ACC112 (cell line): ENCODE measurements at regions not wholly inside any gene's neighbourhood (a gene's known extent, or its start where the extent isn't known, plus 50 kb on each side); places are given as distances from the start of the nearest gene placed in this dataset.
"Not testable (repeated sequence)": the region's sequence is repeated elsewhere in the genome, so short reads cannot be mapped to it uniquely, and the experiment has no call there.

ENCODE experiments used
- H2AFZ ChIP-seq: fragments of 200-600 bp; sonication (generic); one replicate; pipeline ENCODE4 v1.6.0; 2017; ENCODE audit warnings: antibody characterized with exemption, low read length; ENCODE audit not compliant: unreplicated experiment
- H3K27ac ChIP-seq: fragments of 200-600 bp; sonication (generic); 2 replicates; pipeline ENCODE4 v1.5.1; 2014; ENCODE audit warnings: low read depth, mild to moderate bottlenecking, antibody characterized with exemption, low read length, moderate library complexity
- H3K27me3 ChIP-seq: fragments of 200-600 bp; sonication (generic); 2 replicates; pipeline ENCODE4 v1.6.1; 2014; ENCODE audit warnings: mild to moderate bottlenecking, antibody characterized with exemption, low read length, moderate library complexity, mixed read lengths; ENCODE audit not compliant: insufficient read depth
- H3K36me3 ChIP-seq: fragments of 200-600 bp; sonication (generic); 2 replicates; pipeline ENCODE4 v1.6.1; 2016; ENCODE audit warnings: mild to moderate bottlenecking, antibody characterized with exemption, low read length, moderate library complexity, mixed read lengths; ENCODE audit not compliant: insufficient read depth
- H3K4me1 ChIP-seq: fragments of 200-600 bp; sonication (generic); one replicate; pipeline ENCODE4 v1.6.1; 2016; ENCODE audit warnings: low read length, mixed read lengths; ENCODE audit not compliant: insufficient read depth, unreplicated experiment, control insufficient read depth
- H3K4me3 ChIP-seq: fragments of 200-600 bp; sonication (generic); 2 replicates; pipeline ENCODE4 v1.5.1; 2014; ENCODE audit warnings: mild to moderate bottlenecking, low read depth, low read length
- H3K79me2 ChIP-seq: fragments of 200-600 bp; sonication (generic); one replicate; pipeline ENCODE4 v1.6.0; 2016; ENCODE audit warnings: low read length; ENCODE audit not compliant: control insufficient read depth, unreplicated experiment, insufficient read depth

- no peaks in the 10 kb centered on the region for H3K36me3 ChIP-seq
- no peaks in the 10 kb centered on the region for H3K4me1 ChIP-seq
- no peak overlapping the region for H3K27ac ChIP-seq
- no peaks in the 10 kb centered on the region for H3K27me3 ChIP-seq
- no peak overlapping the region for H2AFZ ChIP-seq
- no peak overlapping the region for H3K4me3 ChIP-seq
- no peaks in the 10 kb centered on the region for H3K79me2 ChIP-seq
Measured at GRCh38 chr19:30830875-30831274, 458.7 kb downstream of the ZNF536 start.

GRCh38 chr19:30825505-30825904 lies 453.3 kb downstream of the ZNF536 start:
- H3K27ac ChIP-seq, H3K79me2 ChIP-seq: not testable (repeated sequence)

GRCh38 chr19:30824809-30825208 lies 452.6 kb downstream of the ZNF536 start:
- Histone ChIP-seq H3K27me3 (no peaks in the 10 kb centered on the region), H3K27ac (no peak overlapping the region), H3K79me2 (no peaks in the 10 kb centered on the region), H3K36me3 (no peaks in the 10 kb centered on the region), H3K4me1 (no peaks in the 10 kb centered on the region), H2AFZ (no peak overlapping the region), H3K4me3 (no peak overlapping the region)

More at GRCh38 chr19:30825505-30825904, 453.3 kb downstream of the ZNF536 start:
- H3K4me1 ChIP-seq, H2AFZ ChIP-seq, H3K27me3 ChIP-seq, H3K36me3 ChIP-seq, H3K4me3 ChIP-seq: not testable (repeated sequence)

GRCh38 chr19:30817965-30818567 lies 445.9 kb downstream of the ZNF536 start:
- no peaks in the 10 kb centered on the region for H3K36me3 ChIP-seq
- no peaks in the 10 kb centered on the region for H3K79me2 ChIP-seq
- no peak overlapping the region for H3K4me3 ChIP-seq
- H3K27me3 ChIP-seq: no peaks in the 10 kb centered on the region
- no peaks in the 10 kb centered on the region for H3K4me1 ChIP-seq
- H2AFZ ChIP-seq: no peak overlapping the region
- H3K27ac ChIP-seq: no peak overlapping the region

- no peaks in the 10 kb centered on the region for H3K4me1 ChIP-seq
- H3K27me3 ChIP-seq: no peaks in the 10 kb centered on the region
- H3K4me3 ChIP-seq: no peak overlapping the region
- no peaks in the 10 kb centered on the region for H3K36me3 ChIP-seq
- no peak overlapping the region for H3K27ac ChIP-seq
- no peaks in the 10 kb centered on the region for H3K79me2 ChIP-seq
- no peak overlapping the region for H2AFZ ChIP-seq
Measured at GRCh38 chr19:30817197-30817596, 445.0 kb downstream of the ZNF536 start.

GRCh38 chr19:30815889-30816580 lies 443.9 kb downstream of the ZNF536 start:
- no peaks in the 10 kb centered on the region for H3K79me2 ChIP-seq
- H3K4me1 ChIP-seq: no peaks in the 10 kb centered on the region
- H3K36me3 ChIP-seq: no peaks in the 10 kb centered on the region
- no peaks in the 10 kb centered on the region for H3K27me3 ChIP-seq
- H2AFZ ChIP-seq: no peak overlapping the region
- H3K4me3 ChIP-seq: no peak overlapping the region
- no peak overlapping the region for H3K27ac ChIP-seq

- Histone ChIP-seq H3K4me1 (no peaks in the 10 kb centered on the region), H3K36me3 (no peaks in the 10 kb centered on the region), H3K79me2 (no peaks in the 10 kb centered on the region), H3K27ac (no peak overlapping the region), H3K27me3 (no peaks in the 10 kb centered on the region), H3K4me3 (no peak overlapping the region), H2AFZ (no peak overlapping the region)
Measured at GRCh38 chr19:30812099-30812678, 440.0 kb downstream of the ZNF536 start.

- Histone ChIP-seq H3K27me3 (no peaks in the 10 kb centered on the region), H3K4me1 (no peaks in the 10 kb centered on the region), H3K4me3 (no peak overlapping the region), H3K27ac (no peak overlapping the region), H3K36me3 (no peaks in the 10 kb centered on the region), H3K79me2 (no peaks in the 10 kb centered on the region), H2AFZ (no peak overlapping the region)
Measured at GRCh38 chr19:30811397-30812098, 439.4 kb downstream of the ZNF536 start.

GRCh38 chr19:30810726-30811125 lies 438.5 kb downstream of the ZNF536 start:
- Histone ChIP-seq H3K36me3 (no peaks in the 10 kb centered on the region), H3K79me2 (no peaks in the 10 kb centered on the region), H2AFZ (no peak overlapping the region), H3K4me1 (no peaks in the 10 kb centered on the region), H3K27ac (no peak overlapping the region), H3K27me3 (no peaks in the 10 kb centered on the region), H3K4me3 (no peak overlapping the region)

- no peaks in the 10 kb centered on the region for H3K27me3 ChIP-seq
- H3K36me3 ChIP-seq: no peaks in the 10 kb centered on the region
- H3K27ac ChIP-seq: no peak overlapping the region
- H3K79me2 ChIP-seq: no peaks in the 10 kb centered on the region
- H3K4me3 ChIP-seq: no peak overlapping the region
- no peak overlapping the region for H2AFZ ChIP-seq
- no peaks in the 10 kb centered on the region for H3K4me1 ChIP-seq
Measured at GRCh38 chr19:30807278-30807677, 435.1 kb downstream of the ZNF536 start.
